KMS-11 (cell line): ENCODE measurements at regions not wholly inside any gene's neighbourhood (a gene's known extent, or its start where the extent isn't known, plus 50 kb on each side); places are given as distances from the start of the nearest gene placed in this dataset.

Experiments
- H2AFZ ChIP-seq: fragments of 200-600 bp; sonication (generic); 2 replicates; pipeline ENCODE4 v1.6.1; 2016; ENCODE audit warnings: antibody characterized with exemption, mixed run types, low read depth
- H3K27ac ChIP-seq: fragments of 200-600 bp; sonication (generic); 2 replicates; pipeline ENCODE4 v1.6.1; 2016; ENCODE audit warnings: mild to moderate bottlenecking, mixed run types
- H3K27me3 ChIP-seq: fragments of 200-600 bp; sonication (generic); 2 replicates; pipeline ENCODE4 v1.6.1; 2017; ENCODE audit warnings: mild to moderate bottlenecking, low read depth, mixed run types, moderate library complexity; ENCODE audit not compliant: insufficient read depth
- H3K36me3 ChIP-seq: fragments of 200-600 bp; sonication (generic); 2 replicates; pipeline ENCODE4 v1.6.1; 2017; ENCODE audit warnings: mild to moderate bottlenecking, mixed run types; ENCODE audit not compliant: insufficient read depth
- H3K4me1 ChIP-seq: fragments of 200-600 bp; sonication (generic); 2 replicates; pipeline ENCODE4 v1.6.1; 2016; ENCODE audit warnings: mild to moderate bottlenecking, low read depth, mixed run types; ENCODE audit not compliant: poor library complexity, severe bottlenecking
- H3K4me2 ChIP-seq: fragments of 200-600 bp; sonication (generic); 2 replicates; pipeline ENCODE4 v1.7.0; 2016; ENCODE audit warnings: mild to moderate bottlenecking, mixed run types
- H3K4me3 ChIP-seq: fragments of 200-600 bp; sonication (generic); IDR thresholded peaks from 2 replicates; pipeline ENCODE4 v1.6.1; 2017; ENCODE audit warnings: low read depth, low read length, mixed read lengths; ENCODE audit not compliant: insufficient read depth
- H3K79me2 ChIP-seq: fragments of 200-600 bp; sonication (generic); 2 replicates; pipeline ENCODE4 v1.6.1; 2016; ENCODE audit warnings: low read depth, mixed run types; ENCODE audit not compliant: insufficient read depth
- H3K9ac ChIP-seq: fragments of 200-600 bp; sonication (generic); 2 replicates; pipeline ENCODE4 v1.6.1; 2016; ENCODE audit warnings: mild to moderate bottlenecking, mixed run types
- H4K20me1 ChIP-seq: fragments of 200-600 bp; sonication (generic); 2 replicates; pipeline ENCODE4 v1.6.1; 2016; ENCODE audit warnings: mild to moderate bottlenecking, mixed run types; ENCODE audit not compliant: insufficient read depth
- CTCF ChIP-seq: fragments of 200-600 bp; sonication (generic); conservative IDR thresholded peaks from 2 replicates; pipeline ENCODE4 v1.6.1; 2017; ENCODE audit warnings: low read depth, mild to moderate bottlenecking, antibody characterized with exemption, low read length, moderate library complexity, mixed read lengths

DNA sequence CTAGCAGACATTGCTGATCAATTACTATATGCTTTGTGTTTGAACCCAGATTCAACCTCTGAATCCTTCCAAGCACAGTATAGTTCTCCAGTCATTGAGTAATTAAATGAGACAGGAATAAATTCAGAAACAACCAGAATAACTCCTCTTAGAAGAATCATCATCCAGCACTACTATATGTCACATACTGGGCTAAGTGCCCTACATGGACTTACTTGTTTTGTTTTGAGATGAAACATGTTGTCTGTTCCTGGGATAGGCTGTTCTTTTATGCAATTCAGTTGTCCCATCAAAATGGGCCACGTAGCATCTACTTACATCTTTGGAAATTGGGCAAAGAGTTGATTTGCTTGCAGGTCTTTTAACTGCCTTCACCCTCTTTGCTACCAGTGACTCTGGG is 365.5 kb upstream of the SUCLG2 start:
- H3K27me3 ChIP-seq = no peaks in the 10 kb centered on the region
- no peak overlapping the region for H3K4me2 ChIP-seq
- no peak overlapping the region for H3K4me3 ChIP-seq
- no peak overlapping the region for H3K27ac ChIP-seq
- H3K4me1 ChIP-seq = no peaks in the 10 kb centered on the region
- no peak for TF ChIP-seq CTCF
- no peak overlapping the region for H2AFZ ChIP-seq
- no peaks in the 10 kb centered on the region for H4K20me1 ChIP-seq
- H3K36me3 ChIP-seq = no peaks in the 10 kb centered on the region
- no peak overlapping the region for H3K9ac ChIP-seq
- H3K79me2 ChIP-seq = no peaks in the 10 kb centered on the region

DNA sequence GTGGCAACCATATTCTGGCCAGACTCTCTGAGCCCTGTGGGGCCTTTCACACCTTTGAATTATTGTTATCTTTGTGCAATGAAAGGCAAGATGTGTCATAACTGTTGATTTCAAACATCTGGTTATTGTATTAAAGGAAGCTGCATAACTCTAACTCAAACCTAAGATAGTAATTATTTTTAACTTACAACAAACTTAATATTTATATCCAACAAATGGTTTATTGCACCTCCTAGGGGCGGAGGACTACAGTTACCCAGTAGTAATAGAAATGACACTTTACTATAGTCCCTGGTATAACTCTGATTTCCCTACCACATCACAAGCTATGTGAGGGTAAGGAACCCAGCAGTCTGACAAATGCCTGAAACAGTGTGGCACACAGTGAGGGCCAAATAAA is 363.9 kb upstream of the SUCLG2 start:
- Histone ChIP-seq H3K27me3 (no peaks in the 10 kb centered on the region), H3K36me3 (no peaks in the 10 kb centered on the region), H4K20me1 (no peaks in the 10 kb centered on the region), H3K4me3 (no peak overlapping the region), H3K4me1 (no peaks in the 10 kb centered on the region), H3K4me2 (no peak overlapping the region), H3K9ac (no peak overlapping the region), H3K27ac (no peak overlapping the region), H3K79me2 (no peaks in the 10 kb centered on the region), H2AFZ (no peak overlapping the region)
- TF ChIP-seq CTCF = no peak

- no peak for TF ChIP-seq CTCF
- Histone ChIP-seq H3K9ac (no peak overlapping the region), H2AFZ (no peak overlapping the region), H4K20me1 (no peaks in the 10 kb centered on the region), H3K4me2 (no peak overlapping the region), H3K36me3 (no peaks in the 10 kb centered on the region), H3K4me1 (no peaks in the 10 kb centered on the region), H3K27me3 (no peaks in the 10 kb centered on the region), H3K79me2 (no peaks in the 10 kb centered on the region), H3K4me3 (no peak overlapping the region), H3K27ac (no peak overlapping the region)
Observed at GRCh38 chr3:68017069-68017468, 362.7 kb upstream of the SUCLG2 start.

GRCh38 chr3:68009900-68010299 is 355.5 kb upstream of the SUCLG2 start:
- Histone ChIP-seq H3K4me3 (no peak overlapping the region), H3K79me2 (no peaks in the 10 kb centered on the region), H3K27me3 (no peaks in the 10 kb centered on the region), H2AFZ (no peak overlapping the region), H3K9ac (no peak overlapping the region), H3K27ac (no peak overlapping the region), H3K4me2 (no peak overlapping the region), H4K20me1 (no peaks in the 10 kb centered on the region), H3K4me1 (no peaks in the 10 kb centered on the region), H3K36me3 (no peaks in the 10 kb centered on the region)
- no peak for TF ChIP-seq CTCF
